KMS-11 (cell line): ENCODE measurements at regions not wholly inside any gene's neighbourhood (a gene's known extent, or its start where the extent isn't known, plus 50 kb on each side); places are given as distances from the start of the nearest gene placed in this dataset.

Experiments
- H2AFZ ChIP-seq: fragments of 200-600 bp; sonication (generic); 2 replicates; pipeline ENCODE4 v1.6.1; 2016; ENCODE audit warnings: antibody characterized with exemption, mixed run types, low read depth
- H3K27ac ChIP-seq: fragments of 200-600 bp; sonication (generic); 2 replicates; pipeline ENCODE4 v1.6.1; 2016; ENCODE audit warnings: mild to moderate bottlenecking, mixed run types
- H3K27me3 ChIP-seq: fragments of 200-600 bp; sonication (generic); 2 replicates; pipeline ENCODE4 v1.6.1; 2017; ENCODE audit warnings: mild to moderate bottlenecking, low read depth, mixed run types, moderate library complexity; ENCODE audit not compliant: insufficient read depth
- H3K36me3 ChIP-seq: fragments of 200-600 bp; sonication (generic); 2 replicates; pipeline ENCODE4 v1.6.1; 2017; ENCODE audit warnings: mild to moderate bottlenecking, mixed run types; ENCODE audit not compliant: insufficient read depth
- H3K4me1 ChIP-seq: fragments of 200-600 bp; sonication (generic); 2 replicates; pipeline ENCODE4 v1.6.1; 2016; ENCODE audit warnings: mild to moderate bottlenecking, low read depth, mixed run types; ENCODE audit not compliant: poor library complexity, severe bottlenecking
- H3K4me2 ChIP-seq: fragments of 200-600 bp; sonication (generic); 2 replicates; pipeline ENCODE4 v1.7.0; 2016; ENCODE audit warnings: mild to moderate bottlenecking, mixed run types
- H3K4me3 ChIP-seq: fragments of 200-600 bp; sonication (generic); IDR thresholded peaks from 2 replicates; pipeline ENCODE4 v1.6.1; 2017; ENCODE audit warnings: low read depth, low read length, mixed read lengths; ENCODE audit not compliant: insufficient read depth
- H3K79me2 ChIP-seq: fragments of 200-600 bp; sonication (generic); 2 replicates; pipeline ENCODE4 v1.6.1; 2016; ENCODE audit warnings: low read depth, mixed run types; ENCODE audit not compliant: insufficient read depth
- H3K9ac ChIP-seq: fragments of 200-600 bp; sonication (generic); 2 replicates; pipeline ENCODE4 v1.6.1; 2016; ENCODE audit warnings: mild to moderate bottlenecking, mixed run types
- H4K20me1 ChIP-seq: fragments of 200-600 bp; sonication (generic); 2 replicates; pipeline ENCODE4 v1.6.1; 2016; ENCODE audit warnings: mild to moderate bottlenecking, mixed run types; ENCODE audit not compliant: insufficient read depth
- CTCF ChIP-seq: fragments of 200-600 bp; sonication (generic); conservative IDR thresholded peaks from 2 replicates; pipeline ENCODE4 v1.6.1; 2017; ENCODE audit warnings: low read depth, mild to moderate bottlenecking, antibody characterized with exemption, low read length, moderate library complexity, mixed read lengths

GRCh38 chr9:134519375-134520070 lies 122.1 kb upstream of the COL5A1 start:
- Histone ChIP-seq H3K27me3 (peaks cover 63% of the 10 kb centered on the region), H3K4me1 (no peaks in the 10 kb centered on the region), H3K36me3 (no peaks in the 10 kb centered on the region), H3K27ac (no peak overlapping the region), H3K4me2 (no peak overlapping the region), H3K4me3 (no peak overlapping the region), H3K9ac (no peak overlapping the region), H4K20me1 (no peaks in the 10 kb centered on the region), H3K79me2 (no peaks in the 10 kb centered on the region), H2AFZ (no peak overlapping the region)
- TF ChIP-seq CTCF: no peak

GRCh38 chr9:134521817-134522501 lies 119.6 kb upstream of the COL5A1 start:
- Histone ChIP-seq H3K27me3 (peaks cover 61% of the 10 kb centered on the region), H3K27ac (no peak overlapping the region), H3K79me2 (no peaks in the 10 kb centered on the region), H3K36me3 (no peaks in the 10 kb centered on the region), H4K20me1 (no peaks in the 10 kb centered on the region), H3K4me3 (no peak overlapping the region), H3K4me1 (no peaks in the 10 kb centered on the region), H3K9ac (no peak overlapping the region), H2AFZ (no peak overlapping the region), H3K4me2 (no peak overlapping the region)
- no peak for TF ChIP-seq CTCF

GRCh38 chr9:134522502-134522848 lies 119.1 kb upstream of the COL5A1 start:
- Histone ChIP-seq H3K27me3 (peaks cover 59% of the 10 kb centered on the region), H3K4me3 (no peak overlapping the region), H3K4me1 (no peaks in the 10 kb centered on the region), H3K9ac (no peak overlapping the region), H2AFZ (no peak overlapping the region), H4K20me1 (no peaks in the 10 kb centered on the region), H3K79me2 (no peaks in the 10 kb centered on the region), H3K36me3 (no peaks in the 10 kb centered on the region), H3K27ac (no peak overlapping the region), H3K4me2 (no peak overlapping the region)
- no peak for TF ChIP-seq CTCF

GRCh38 chr9:134522976-134523375 lies 118.6 kb upstream of the COL5A1 start:
- H3K79me2 ChIP-seq: no peaks in the 10 kb centered on the region
- peaks cover 60% of the 10 kb centered on the region for H3K27me3 ChIP-seq
- no peaks in the 10 kb centered on the region for H4K20me1 ChIP-seq
- H3K36me3 ChIP-seq: no peaks in the 10 kb centered on the region
- no peak for TF ChIP-seq CTCF
- H3K27ac ChIP-seq: no peak overlapping the region
- no peak overlapping the region for H3K9ac ChIP-seq
- H3K4me3 ChIP-seq: no peak overlapping the region
- H2AFZ ChIP-seq: no peak overlapping the region
- H3K4me1 ChIP-seq: no peaks in the 10 kb centered on the region
- no peak overlapping the region for H3K4me2 ChIP-seq
